NCI-H446 treated with DMSO at 0.1 percent for 48 hours (cell line): ENCODE measurements at regions not wholly inside any gene's neighbourhood (a gene's known extent, or its start where the extent isn't known, plus 50 kb on each side); places are given as distances from the start of the nearest gene placed in this dataset.
"Not testable (repeated sequence)": the region's sequence is repeated elsewhere in the genome, so short reads cannot be mapped to it uniquely, and the experiment has no call there.

Source experiments
- DNase-seq: peaks from one replicate; lab custom pipeline; 2025; lab: John Stamatoyannopoulos, UW

GRCh38 chr6:20341096-20341495, 60.6 kb upstream of the E2F3 start:
- DNase-seq, result peak; percentile 27

DNA sequence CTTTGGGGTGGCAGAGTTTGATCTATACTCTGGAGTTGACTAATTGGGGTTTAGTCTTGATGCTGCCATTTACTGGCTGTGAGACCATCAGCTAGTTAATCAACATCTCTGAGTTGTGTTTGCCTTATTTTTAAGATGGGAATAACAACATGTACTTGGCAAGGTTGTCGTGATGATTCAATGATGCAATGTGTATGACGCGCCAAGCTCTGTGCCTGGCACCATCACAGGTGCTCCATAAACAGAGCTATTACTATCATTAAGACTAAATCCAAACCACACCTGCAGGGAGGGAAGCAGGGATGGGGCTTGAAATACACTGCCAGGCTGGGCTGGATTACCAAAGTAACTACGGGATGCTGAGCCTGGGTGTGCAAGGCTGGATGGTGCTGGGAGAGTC, 60.1 kb upstream of the E2F3 start:
- DNase-seq, result no peak

GRCh38 chr6:20346948-20347347, 54.7 kb upstream of the E2F3 start:
- DNase-seq, result not testable (repeated sequence)

- DNase-seq, result no peak
Observed at GRCh38 chr6:20348041-20348440, 53.6 kb upstream of the E2F3 start.

GRCh38 chr6:20349225-20349624, 52.5 kb upstream of the E2F3 start:
- no peak for DNase-seq

GRCh38 chr6:20350215-20350614, 51.5 kb upstream of the E2F3 start:
- DNase-seq, result no peak

DNA sequence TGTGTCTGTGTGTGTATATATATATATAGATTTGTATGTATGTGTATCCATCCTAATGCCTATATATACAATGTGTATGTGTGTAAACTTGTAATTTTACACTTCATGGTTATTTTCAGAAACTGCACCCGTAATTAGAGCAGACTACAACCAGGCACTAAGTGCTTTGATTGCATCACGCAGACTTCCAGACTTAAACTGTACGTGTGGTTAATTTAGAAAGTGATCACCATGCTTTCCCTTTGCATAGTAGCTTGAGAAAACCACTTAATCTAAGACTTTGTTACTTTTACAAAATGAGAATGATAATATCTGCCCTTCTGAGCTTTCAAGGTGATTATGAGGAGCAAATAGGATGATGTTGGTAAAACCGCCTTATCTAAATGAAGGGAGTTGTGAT, 50.1 kb upstream of the E2F3 start:
- DNase-seq, result no peak
